BJ (cell line): ENCODE measurements at regions not wholly inside any gene's neighbourhood (a gene's known extent, or its start where the extent isn't known, plus 50 kb on each side); places are given as distances from the start of the nearest gene placed in this dataset.

Source experiments
- CTCF ChIA-PET: fragments of 350-600 bp; formaldehyde crosslinking; extraction: SDS; loops from one replicate; lab custom pipeline; 2021; ENCODE audit warnings: antibody characterized with exemption, inconsistent platforms; lab: Yijun Ruan, JAX
- POLR2A ChIA-PET: fragments of 300-600 bp; sonication (Branson Sonifier 250); formaldehyde crosslinking; extraction: SDS; loops from one replicate; lab custom pipeline; 2021; ENCODE audit warnings: antibody characterized with exemption; lab: Charles Lee
- DNase-seq: peaks from one replicate; pipeline ENCODE4 v3.0.0-alpha.2; 2011; ENCODE audit warnings: low read depth
- H3K27me3 ChIP-seq: 2 replicates; pipeline ENCODE4 v1.6.0; 2011; ENCODE audit warnings: low read length; ENCODE audit not compliant: control insufficient read depth, insufficient read depth
- H3K36me3 ChIP-seq: 2 replicates; pipeline ENCODE4 v1.5.1; 2011; ENCODE audit warnings: low read length; ENCODE audit not compliant: control insufficient read depth, insufficient read depth
- H3K4me3 ChIP-seq: 2 replicates; pipeline ENCODE4 v1.5.1; 2011; ENCODE audit warnings: low read depth, mild to moderate bottlenecking, control low read depth, low read length
- CTCF ChIP-seq: IDR thresholded peaks from 2 replicates; pipeline ENCODE4 v1.5.1; 2011; ENCODE audit warnings: low read depth, mild to moderate bottlenecking, control low read depth, inconsistent platforms, low read length, moderate library complexity; ENCODE audit not compliant: insufficient read depth

- H3K4me3 ChIP-seq, result no peak overlapping the region
- H3K27me3 ChIP-seq, result no peaks in the 10 kb centered on the region
- TF ChIP-seq CTCF, result no peak
- ChIA-PET POLR2A (no interaction called here), CTCF (no interaction called here)
- no peak for DNase-seq
- H3K36me3 ChIP-seq, result no peaks in the 10 kb centered on the region
Measured at GRCh38 chr7:88363249-88363648, 56.6 kb upstream of the STEAP4 start.

GRCh38 chr7:88361357-88361756 is 54.7 kb upstream of the STEAP4 start:
- no peaks in the 10 kb centered on the region for H3K27me3 ChIP-seq
- POLR2A ChIA-PET, result no interaction called here
- TF ChIP-seq CTCF, result no peak
- CTCF ChIA-PET, result no interaction called here
- no peak for DNase-seq
- no peak overlapping the region for H3K4me3 ChIP-seq
- no peaks in the 10 kb centered on the region for H3K36me3 ChIP-seq

- no peaks in the 10 kb centered on the region for H3K27me3 ChIP-seq
- no peaks in the 10 kb centered on the region for H3K36me3 ChIP-seq
- no peak overlapping the region for H3K4me3 ChIP-seq
- DNase-seq, result no peak
- ChIA-PET POLR2A (no interaction called here), CTCF (interaction anchor here (1.3 kb wide), 1 partner anchor 13 kb away, joined by 3 read pairs; no protein-coding TSS in a partner anchor)
- no peak for TF ChIP-seq CTCF
Measured at GRCh38 chr7:88358881-88359280, 52.2 kb upstream of the STEAP4 start.

- CTCF ChIA-PET, result interaction anchor here (1.3 kb wide), 1 partner anchor 12 kb away, joined by 3 read pairs; no protein-coding TSS in a partner anchor
- POLR2A ChIA-PET, result no interaction called here
- TF ChIP-seq CTCF, result no peak
- H3K27me3 ChIP-seq, result no peaks in the 10 kb centered on the region
- no peak overlapping the region for H3K4me3 ChIP-seq
- H3K36me3 ChIP-seq, result no peaks in the 10 kb centered on the region
- no peak for DNase-seq
Measured at GRCh38 chr7:88358526-88358838, 51.8 kb upstream of the STEAP4 start.

GRCh38 chr7:88357781-88358525 is 51.3 kb upstream of the STEAP4 start:
- TF ChIP-seq CTCF, result no peak
- Histone ChIP-seq H3K27me3 (no peaks in the 10 kb centered on the region), H3K4me3 (no peak overlapping the region), H3K36me3 (no peaks in the 10 kb centered on the region)
- DNase-seq, result no peak
- CTCF ChIA-PET, result interaction anchor here (1.3 kb wide), 1 partner anchor 12 kb away, joined by 3 read pairs; no protein-coding TSS in a partner anchor
- POLR2A ChIA-PET, result no interaction called here
